Neural cell (in vitro differentiated cells): ENCODE measurements at regions not wholly inside any gene's neighbourhood (a gene's known extent, or its start where the extent isn't known, plus 50 kb on each side); places are given as distances from the start of the nearest gene placed in this dataset.

Source experiments
- H2AFZ ChIP-seq: fragments of 200-600, 300-800 bp; sonication (generic), shearing (Covaris generic); 2 replicates; pipeline ENCODE4 v1.6.0; 2014; ENCODE audit warnings: low read depth, mild to moderate bottlenecking, antibody characterized with exemption, low read length, moderate library complexity
- H3F3A ChIP-seq: fragments of 200-600 bp; shearing (Covaris generic); 2 replicates; pipeline ENCODE4 v1.6.1; 2016; ENCODE audit warnings: mild to moderate bottlenecking, moderate library complexity, mixed read lengths, antibody characterized with exemption, low read length; ENCODE audit not compliant: insufficient read depth, poor library complexity, severe bottlenecking
- H3K27ac ChIP-seq: fragments of 200-600, 300-800 bp; sonication (generic), shearing (Covaris generic); 2 replicates; pipeline ENCODE4 v1.5.1; 2014; ENCODE audit warnings: mild to moderate bottlenecking, low read length, moderate library complexity
- H3K27me3 ChIP-seq: fragments of 300-800, 200-600 bp; sonication (generic), shearing (Covaris generic); 2 replicates; pipeline ENCODE4 v1.6.0; 2014; ENCODE audit warnings: mild to moderate bottlenecking, low read depth, low read length, moderate library complexity; ENCODE audit not compliant: insufficient read depth
- H3K36me3 ChIP-seq: fragments of 300-800, 200-600 bp; sonication (generic), shearing (Covaris generic); 2 replicates; pipeline ENCODE4 v1.5.1; 2014; ENCODE audit warnings: mild to moderate bottlenecking, antibody characterized with exemption, low read length, moderate library complexity; ENCODE audit not compliant: insufficient read depth
- H3K4me2 ChIP-seq: fragments of 300-800, 200-600 bp; sonication (generic), shearing (Covaris generic); 2 replicates; pipeline ENCODE4 v1.6.0; 2014; ENCODE audit warnings: mild to moderate bottlenecking, low read length
- H3K4me3 ChIP-seq: fragments of 300-800, 200-600 bp; sonication (generic), shearing (Covaris generic); 2 replicates; pipeline ENCODE4 v1.5.1; 2014; ENCODE audit warnings: mild to moderate bottlenecking, low read length, moderate library complexity
- H3K79me2 ChIP-seq: fragments of 200-600 bp; shearing (Covaris generic); replicated peaks from 2 replicates; pipeline ENCODE4 v1.6.0; 2014; ENCODE audit warnings: mild to moderate bottlenecking, low read length, moderate library complexity; ENCODE audit not compliant: insufficient read depth
- H3K9ac ChIP-seq: fragments of 300-800, 200-600 bp; sonication (generic), shearing (Covaris generic); 2 replicates; pipeline ENCODE4 v1.6.1; 2016; ENCODE audit warnings: mild to moderate bottlenecking, low read length, mixed read lengths
- H3K9me2 ChIP-seq: fragments of 200-600 bp; shearing (Covaris generic); 2 replicates; pipeline ENCODE4 v1.6.1; 2016; ENCODE audit warnings: mild to moderate bottlenecking, low read length, mixed read lengths; ENCODE audit not compliant: insufficient read depth
- H3K9me3 ChIP-seq: fragments of 200-600, 300-800 bp; sonication (generic), shearing (Covaris generic); 2 replicates; pipeline ENCODE4 v1.6.1; 2016; ENCODE audit warnings: mild to moderate bottlenecking, mixed run types, low read length, moderate library complexity, mixed read lengths
- H4K20me1 ChIP-seq: fragments of 200-600 bp; shearing (Covaris generic); 2 replicates; pipeline ENCODE4 v1.6.1; 2016; ENCODE audit warnings: mild to moderate bottlenecking, mixed run types; ENCODE audit not compliant: insufficient read depth
- CTCF ChIP-seq: fragments of 450-650 bp; IDR thresholded peaks from 2 replicates; pipeline ENCODE4 v1.5.1; 2014; ENCODE audit warnings: antibody characterized with exemption, mild to moderate bottlenecking, moderate library complexity; ENCODE audit not compliant: poor library complexity, severe bottlenecking
- EP300 ChIP-seq: fragments of 450-650 bp; conservative IDR thresholded peaks from 2 replicates; pipeline ENCODE4 v1.6.1; 2014; ENCODE audit warnings: antibody characterized with exemption, mild to moderate bottlenecking, moderate library complexity; ENCODE audit not compliant: poor library complexity, severe bottlenecking
- EZH2 ChIP-seq: fragments of 200-600, 300-800 bp; shearing (Covaris generic), sonication (generic); IDR thresholded peaks from 2 replicates; pipeline ENCODE4 v1.6.1; 2014; ENCODE audit warnings: antibody characterized with exemption, low read length, borderline replicate concordance, mild to moderate bottlenecking; ENCODE audit not compliant: insufficient read depth, poor library complexity, severe bottlenecking
- MXI1 ChIP-seq: fragments of 450-650 bp; conservative IDR thresholded peaks from 2 replicates; pipeline ENCODE4 v1.6.1; 2014; ENCODE audit warnings: antibody characterized with exemption, mild to moderate bottlenecking; ENCODE audit not compliant: poor library complexity, severe bottlenecking
- POLR2AphosphoS5 ChIP-seq: IDR thresholded peaks from 2 replicates; pipeline ENCODE4 v1.6.1; 2012
- RAD21 ChIP-seq: fragments of 450-650 bp; conservative IDR thresholded peaks from 2 replicates; pipeline ENCODE4 v1.6.1; 2014; ENCODE audit warnings: antibody characterized with exemption, mild to moderate bottlenecking, moderate library complexity
- REST ChIP-seq: IDR thresholded peaks from 2 replicates; pipeline ENCODE4 v1.6.1; 2012; ENCODE audit warnings: borderline replicate concordance
- SMC3 ChIP-seq: fragments of 450-650 bp; conservative IDR thresholded peaks from 2 replicates; pipeline ENCODE4 v1.6.1; 2014; ENCODE audit warnings: antibody characterized with exemption, mild to moderate bottlenecking, moderate library complexity; ENCODE audit not compliant: poor library complexity
- TAF1 ChIP-seq: IDR thresholded peaks from 2 replicates; pipeline ENCODE4 v1.6.1; 2012; ENCODE audit warnings: low read depth

DNA sequence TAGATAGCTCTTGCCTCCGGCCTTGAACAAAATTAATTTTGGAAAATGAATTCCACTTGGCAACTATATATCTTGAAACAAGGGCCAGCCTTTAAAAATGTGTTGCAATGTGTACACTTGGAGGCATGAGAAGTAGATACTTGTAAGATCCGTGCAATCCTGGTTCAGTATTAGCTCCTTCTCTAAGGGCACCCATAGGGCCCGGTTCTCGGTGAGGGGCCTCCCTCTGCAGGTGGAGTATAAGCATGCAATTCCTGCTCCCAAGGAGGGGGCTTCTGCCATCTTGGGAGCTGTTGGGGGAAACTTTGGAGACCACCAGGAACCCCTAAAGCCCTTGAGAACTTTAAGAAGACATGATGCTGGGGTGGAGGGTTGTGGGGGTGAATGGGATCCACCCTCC, 388.7 kb upstream of the RGMA start:
- no peaks in the 10 kb centered on the region for H4K20me1 ChIP-seq
- no peak overlapping the region for H3K9ac ChIP-seq
- no peak overlapping the region for H2AFZ ChIP-seq
- no peak overlapping the region for H3K4me3 ChIP-seq
- no peak overlapping the region for H3K4me2 ChIP-seq
- H3K36me3 ChIP-seq = no peaks in the 10 kb centered on the region
- H3K27me3 ChIP-seq = no peaks in the 10 kb centered on the region
- no peaks in the 10 kb centered on the region for H3K9me3 ChIP-seq
- no peaks in the 10 kb centered on the region for H3F3A ChIP-seq
- no peak overlapping the region for H3K27ac ChIP-seq
- H3K9me2 ChIP-seq = no peaks in the 10 kb centered on the region
- no peaks in the 10 kb centered on the region for H3K79me2 ChIP-seq
- TF ChIP-seq EZH2 = no peak
- no peak for TF ChIP-seq RAD21
- TF ChIP-seq EP300 = no peak
- TF ChIP-seq CTCF = no peak
- no peak for TF ChIP-seq POLR2AphosphoS5
- no peak for TF ChIP-seq SMC3
- TF ChIP-seq REST = no peak
- TF ChIP-seq TAF1 = no peak
- no peak for TF ChIP-seq MXI1

GRCh38 chr15:93477188-93477587, 388.2 kb upstream of the RGMA start:
- no peak overlapping the region for H3K27ac ChIP-seq
- H3K27me3 ChIP-seq = no peaks in the 10 kb centered on the region
- no peaks in the 10 kb centered on the region for H3K9me3 ChIP-seq
- no peaks in the 10 kb centered on the region for H3K79me2 ChIP-seq
- no peaks in the 10 kb centered on the region for H4K20me1 ChIP-seq
- no peak overlapping the region for H3K9ac ChIP-seq
- H3F3A ChIP-seq = no peaks in the 10 kb centered on the region
- H2AFZ ChIP-seq = no peak overlapping the region
- no peak overlapping the region for H3K4me3 ChIP-seq
- H3K36me3 ChIP-seq = no peaks in the 10 kb centered on the region
- H3K4me2 ChIP-seq = no peak overlapping the region
- TF ChIP-seq MXI1 = no peak
- TF ChIP-seq SMC3 = no peak
- no peak for TF ChIP-seq TAF1
- TF ChIP-seq RAD21 = no peak
- no peak for TF ChIP-seq REST
- TF ChIP-seq EP300 = no peak
- TF ChIP-seq POLR2AphosphoS5 = no peak
- TF ChIP-seq EZH2 = no peak
- no peak for TF ChIP-seq CTCF
- H3K9me2 ChIP-seq = no peaks in the 10 kb centered on the region
